Esophagus (tissue), 2 donors: ENCODE measurements at regions not wholly inside any gene's neighbourhood (a gene's known extent, or its start where the extent isn't known, plus 50 kb on each side); places are given as distances from the start of the nearest gene placed in this dataset.

Source experiments
- H3K27ac ChIP-seq, 2 donors: one replicate each; pipeline ENCODE4 v1.5.1; 2013; ENCODE audit warnings: low read depth in 2 of 2, mild to moderate bottlenecking in 2 of 2, inconsistent platforms in 1 of 2, low read length in 1 of 2, moderate library complexity in 1 of 2
- H3K27me3 ChIP-seq, 2 donors: one replicate each; pipeline ENCODE4 v1.6.1; 2013; ENCODE audit warnings: low read length in 2 of 2, control low read depth in 1 of 2, mild to moderate bottlenecking in 1 of 2; ENCODE audit not compliant: insufficient read depth in 2 of 2, control insufficient read depth in 1 of 2
- H3K36me3 ChIP-seq, 2 donors: one replicate each; pipeline ENCODE4 v1.6.1; 2013; ENCODE audit warnings: low read length in 1 of 2; ENCODE audit not compliant: control insufficient read depth in 2 of 2, insufficient read depth in 2 of 2
- H3K4me1 ChIP-seq, 2 donors: one replicate each; pipeline ENCODE4 v1.6.1; 2013; ENCODE audit warnings: low read length in 1 of 2; ENCODE audit not compliant: control insufficient read depth in 2 of 2, insufficient read depth in 2 of 2
- H3K4me3 ChIP-seq, 2 donors: one replicate each; pipeline ENCODE4 v1.5.1; 2013; ENCODE audit warnings: low read length in 2 of 2, mild to moderate bottlenecking in 2 of 2, low read depth in 1 of 2, moderate library complexity in 1 of 2
- H3K9me3 ChIP-seq, 2 donors: one replicate each; pipeline ENCODE4 v1.6.1; 2013; ENCODE audit warnings: mild to moderate bottlenecking in 2 of 2, low read depth in 1 of 2, low read length in 1 of 2, moderate library complexity in 1 of 2; ENCODE audit not compliant: control insufficient read depth in 2 of 2, insufficient read depth in 1 of 2
- WGBS, 2 donors: extraction: QIAGEN DNeasy Blood & Tissue Kit; methylation state at CpG; one replicate each; pipeline ENCODE4 v1.1.7; 2013; 5-methylcytosine and 5-hydroxymethylcytosine counted together
- donor health status: healthy with polysubstance abuse.
- donor health status: Bipolar disorder and iron deficiency.

DNA sequence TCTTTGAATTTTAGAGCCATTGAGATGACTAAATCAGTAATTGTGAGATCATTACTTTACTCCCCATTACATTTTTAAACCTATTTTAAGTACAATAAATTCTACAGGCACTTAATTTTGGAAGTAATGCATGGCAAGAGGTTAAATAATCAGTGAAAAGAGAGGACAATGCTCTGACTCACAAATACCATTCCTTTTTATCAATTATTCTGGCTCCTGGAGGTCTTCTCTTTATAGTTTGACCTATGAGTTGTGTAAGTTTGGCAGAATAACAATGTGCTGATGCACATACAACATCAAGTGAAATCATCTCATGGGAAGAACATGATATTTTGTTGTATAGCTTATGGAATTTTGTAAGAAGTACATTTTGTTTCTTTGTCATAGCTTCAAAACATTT, 166.7 kb downstream of the TMTC3 start:
- Histone ChIP-seq H3K27me3 (no peaks in the 10 kb centered on the region), H3K27ac (no peak overlapping the region), H3K4me1 (no peaks in the 10 kb centered on the region), H3K9me3 (no peaks in the 10 kb centered on the region), H3K36me3 (no peaks in the 10 kb centered on the region), H3K4me3 (no peak overlapping the region)

GRCh38 chr12:88309546-88309945, 167.4 kb downstream of the TMTC3 start:
- Histone ChIP-seq H3K9me3 (no peaks in the 10 kb centered on the region), H3K36me3 (no peaks in the 10 kb centered on the region), H3K4me3 (no peak overlapping the region), H3K27ac (no peak overlapping the region), H3K27me3 (no peaks in the 10 kb centered on the region), H3K4me1 (no peaks in the 10 kb centered on the region)
- 50 to 63% methylated on average over 2 of the region's 2 CpGs for WGBS, 2 donors

GRCh38 chr12:88310069-88310468, 168.0 kb downstream of the TMTC3 start:
- Histone ChIP-seq H3K36me3 (no peaks in the 10 kb centered on the region), H3K4me1 (no peaks in the 10 kb centered on the region), H3K4me3 (no peak overlapping the region), H3K9me3 (no peaks in the 10 kb centered on the region), H3K27me3 (no peaks in the 10 kb centered on the region), H3K27ac (no peak overlapping the region)
- WGBS, 2 donors, result 68 to 69% methylated on average over 1 of the region's 1 CpG

DNA sequence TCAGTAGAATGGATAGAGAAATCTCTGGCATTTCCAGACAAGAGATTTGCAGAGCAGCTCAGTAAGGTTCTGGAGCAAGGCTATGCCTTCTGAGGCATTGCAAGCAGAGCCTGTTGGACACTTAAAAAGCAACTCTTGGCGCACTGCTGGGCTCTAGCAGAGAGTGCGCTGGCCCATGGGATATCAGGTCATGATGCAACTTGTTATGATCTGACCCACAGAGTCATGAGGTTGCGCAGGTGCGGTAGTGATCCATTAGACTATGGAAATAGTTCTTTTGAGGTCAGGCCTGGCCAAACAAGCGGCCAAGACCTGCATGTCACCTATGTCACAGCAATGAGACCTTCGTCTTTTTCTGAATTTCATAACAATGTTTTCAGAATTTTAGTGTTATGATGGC, 168.6 kb downstream of the TMTC3 start:
- Histone ChIP-seq H3K9me3 (no peaks in the 10 kb centered on the region), H3K4me1 (no peaks in the 10 kb centered on the region), H3K4me3 (no peak overlapping the region), H3K27ac (no peak overlapping the region), H3K27me3 (no peaks in the 10 kb centered on the region), H3K36me3 (no peaks in the 10 kb centered on the region)
- 87 to 89% methylated on average over 6 of the region's 6 CpGs for WGBS, 2 donors

DNA sequence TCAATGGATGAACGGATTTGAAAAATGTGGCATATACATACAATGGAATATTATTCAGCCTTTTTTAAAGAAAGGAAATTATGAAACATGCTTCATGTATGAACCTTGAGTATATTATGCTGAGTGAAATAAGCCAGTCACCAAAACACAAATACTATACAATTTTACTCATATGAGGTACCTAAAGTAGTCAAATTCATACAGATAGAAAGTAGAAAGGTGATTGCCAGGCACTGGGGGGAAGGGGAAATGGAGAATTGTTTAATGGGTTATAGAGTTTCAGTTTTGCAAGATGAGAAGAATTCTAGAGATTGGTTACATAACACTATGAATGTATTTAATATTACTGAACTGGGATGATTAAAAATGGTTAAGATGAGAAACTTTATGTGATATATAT, 171.4 kb downstream of the TMTC3 start:
- WGBS, 2 donors, result 48 to 69% methylated on average over 1 of the region's 1 CpG

DNA sequence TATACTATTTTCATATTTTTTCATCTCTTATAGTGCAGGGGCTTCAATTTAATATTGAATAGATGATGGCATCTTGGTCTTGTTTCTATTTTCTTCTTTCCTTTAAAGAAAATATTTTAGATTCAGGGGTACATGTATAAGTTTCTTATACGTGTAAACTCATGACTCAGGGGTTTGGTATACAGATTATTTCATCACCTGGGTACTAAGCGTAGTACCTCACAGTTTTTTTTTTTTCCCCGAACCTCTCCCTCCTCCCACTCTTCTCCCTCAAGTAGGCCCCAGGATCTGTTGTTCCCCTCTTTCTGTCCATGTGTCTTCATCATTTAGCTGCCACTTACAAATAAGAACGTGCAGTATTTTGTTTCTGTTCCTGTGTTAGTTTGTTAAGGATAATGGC, 172.6 kb downstream of the TMTC3 start:
- Histone ChIP-seq H3K27ac (no peak overlapping the region), H3K4me1 (no peaks in the 10 kb centered on the region), H3K36me3 (no peaks in the 10 kb centered on the region), H3K27me3 (no peaks in the 10 kb centered on the region), H3K9me3 (no peaks in the 10 kb centered on the region), H3K4me3 (no peak overlapping the region)
- WGBS, 2 donors, result 91 to 93% methylated on average over 4 of the region's 4 CpGs

More for the DNA sequence above, 171.4 kb downstream of the TMTC3 start:
- Histone ChIP-seq H3K9me3 (no peaks in the 10 kb centered on the region), H3K27me3 (no peaks in the 10 kb centered on the region), H3K4me3 (no peak overlapping the region), H3K27ac (no peak overlapping the region), H3K36me3 (no peaks in the 10 kb centered on the region), H3K4me1 (no peaks in the 10 kb centered on the region)

- no peaks in the 10 kb centered on the region for H3K4me1 ChIP-seq
- H3K4me3 ChIP-seq, result no peak overlapping the region
- WGBS, 2 donors, result 76 to 92% methylated on average over 2 of the region's 2 CpGs
- H3K9me3 ChIP-seq, result peaks cover 0 to 2% of the 10 kb centered on the region in 2 donors
- H3K27me3 ChIP-seq, result no peaks in the 10 kb centered on the region
- no peaks in the 10 kb centered on the region for H3K36me3 ChIP-seq
- no peak overlapping the region for H3K27ac ChIP-seq
Observed at GRCh38 chr12:88318726-88319125, 176.6 kb downstream of the TMTC3 start.

DNA sequence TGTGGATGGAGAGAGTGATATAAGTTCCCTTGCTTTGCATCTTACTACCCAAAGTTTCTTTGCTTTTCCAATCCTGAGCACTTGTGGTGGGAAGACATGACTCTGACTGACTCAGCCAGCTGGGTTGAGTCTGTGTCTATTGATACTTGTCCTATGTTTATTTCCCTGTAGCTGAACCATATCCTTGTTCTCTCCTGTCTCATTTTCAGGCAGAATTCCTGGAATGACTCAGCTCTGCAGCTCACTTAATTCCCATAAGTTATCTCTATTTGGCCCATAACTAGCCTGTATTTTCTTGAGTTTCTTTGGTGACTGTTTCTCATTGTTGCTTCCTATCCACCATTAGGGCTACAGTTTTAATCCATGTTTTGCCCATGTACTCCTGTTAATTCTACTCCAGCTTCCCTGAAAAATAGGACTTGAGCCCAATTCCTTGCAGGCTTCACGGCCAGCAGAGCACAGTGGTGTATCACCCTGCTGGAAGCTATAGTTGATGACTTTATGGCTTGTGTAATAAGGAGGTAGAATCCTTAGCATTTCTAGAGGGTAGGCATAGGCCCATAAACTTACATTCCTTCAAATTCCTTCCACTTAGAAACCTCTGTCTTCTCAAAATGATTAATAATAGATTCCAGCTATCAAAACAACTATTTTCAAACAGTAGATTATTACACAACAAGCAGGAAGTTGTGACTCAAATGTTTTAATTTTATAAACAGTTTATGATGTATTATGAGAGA, 183.1 kb downstream of the TMTC3 start:
- Histone ChIP-seq H3K27ac (peak overlapping the region; percentile 84 to 87), H3K9me3 (peaks cover 0 to 2% of the 10 kb centered on the region in 2 donors), H3K4me1 (peaks cover 0 to 5% of the 10 kb centered on the region in 2 donors), H3K4me3 (no peak overlapping the region), H3K36me3 (no peaks in the 10 kb centered on the region), H3K27me3 (no peaks in the 10 kb centered on the region)
- 22 to 42% methylated on average over 1 of the region's 1 CpG for WGBS, 2 donors

- Histone ChIP-seq H3K36me3 (no peaks in the 10 kb centered on the region), H3K27me3 (no peaks in the 10 kb centered on the region), H3K4me3 (no peak overlapping the region), H3K4me1 (peaks cover 0 to 5% of the 10 kb centered on the region in 2 donors), H3K27ac (peak overlapping the region in 1 of 2 donors; percentile 70), H3K9me3 (peaks cover 0 to 2% of the 10 kb centered on the region in 2 donors)
- WGBS, 2 donors, result 53% methylated on average over 4 of the region's 4 CpGs
Observed at GRCh38 chr12:88325816-88326189, 183.7 kb downstream of the TMTC3 start.

DNA sequence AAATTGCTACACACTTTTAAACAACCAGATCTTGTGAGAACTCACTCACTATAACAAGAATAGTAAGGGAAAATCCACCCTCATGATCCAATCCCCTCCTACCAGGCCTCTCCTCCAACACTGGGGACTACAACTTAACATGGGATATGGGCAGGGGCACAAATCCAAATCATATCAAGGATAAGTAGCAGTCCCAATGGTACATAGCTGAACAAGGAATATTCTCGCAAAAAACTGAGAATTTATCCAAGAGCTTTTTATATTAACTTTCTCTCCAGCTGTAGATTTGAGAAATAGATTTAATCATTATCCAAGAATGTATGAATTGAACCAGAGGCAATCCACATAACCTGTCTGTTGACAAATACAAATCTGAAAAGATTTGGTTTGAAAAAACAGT, 185.2 kb downstream of the TMTC3 start:
- Histone ChIP-seq H3K27ac (no peak overlapping the region), H3K36me3 (no peaks in the 10 kb centered on the region), H3K9me3 (no peaks in the 10 kb centered on the region), H3K4me1 (peaks cover 0 to 5% of the 10 kb centered on the region in 2 donors), H3K27me3 (no peaks in the 10 kb centered on the region), H3K4me3 (no peak overlapping the region)
- 93% methylated on average over 1 of the region's 1 CpG for WGBS, 2 donors
